GM23248 (cell line): ENCODE measurements at regions not wholly inside any gene's neighbourhood (a gene's known extent, or its start where the extent isn't known, plus 50 kb on each side); places are given as distances from the start of the nearest gene placed in this dataset.

ENCODE experiments used
- DNase-seq: peaks from one replicate; pipeline ENCODE4 v3.0.0-alpha.2; 2015
- H2AFZ ChIP-seq: fragments of 200-600 bp; sonication (generic); 2 replicates; pipeline ENCODE4 v1.6.1; 2016; ENCODE audit warnings: antibody characterized with exemption
- H3F3A ChIP-seq: fragments of 200-600 bp; sonication (generic); 2 replicates; pipeline ENCODE4 v1.6.1; 2016; ENCODE audit warnings: mild to moderate bottlenecking, antibody characterized with exemption, mixed run types; ENCODE audit not compliant: insufficient read depth
- H3K27ac ChIP-seq: fragments of 200-600 bp; sonication (generic); 2 replicates; pipeline ENCODE4 v1.5.1; 2016; ENCODE audit warnings: mild to moderate bottlenecking
- H3K27me3 ChIP-seq: fragments of 200-600 bp; sonication (generic); replicated peaks from 2 replicates; pipeline ENCODE4 v1.6.1; 2016; ENCODE audit warnings: mild to moderate bottlenecking; ENCODE audit not compliant: insufficient read depth
- H3K36me3 ChIP-seq: fragments of 200-600 bp; sonication (generic); 2 replicates; pipeline ENCODE4 v1.6.1; 2016; ENCODE audit warnings: low read depth, mild to moderate bottlenecking
- H3K4me1 ChIP-seq: fragments of 200-600 bp; sonication (generic); 2 replicates; pipeline ENCODE4 v1.6.1; 2016; ENCODE audit warnings: mild to moderate bottlenecking; ENCODE audit not compliant: insufficient read depth
- H3K4me2 ChIP-seq: fragments of 200-600 bp; sonication (generic); one replicate; pipeline ENCODE4 v1.6.1; 2016; ENCODE audit warnings: mild to moderate bottlenecking; ENCODE audit not compliant: unreplicated experiment
- H3K4me3 ChIP-seq: fragments of 200-600 bp; sonication (generic); 2 replicates; pipeline ENCODE4 v1.5.1; 2016; ENCODE audit warnings: mild to moderate bottlenecking
- H3K79me2 ChIP-seq: fragments of 200-600 bp; sonication (generic); 2 replicates; pipeline ENCODE4 v1.6.1; 2016; ENCODE audit warnings: mild to moderate bottlenecking; ENCODE audit not compliant: insufficient read depth
- H3K9ac ChIP-seq: fragments of 200-600 bp; sonication (generic); 2 replicates; pipeline ENCODE4 v1.6.1; 2016; ENCODE audit warnings: mild to moderate bottlenecking
- H3K9me2 ChIP-seq: fragments of 200-600 bp; sonication (generic); 2 replicates; pipeline ENCODE4 v1.6.1; 2016; ENCODE audit warnings: mixed run types, mild to moderate bottlenecking, moderate library complexity; ENCODE audit not compliant: insufficient read depth
- H3K9me3 ChIP-seq: fragments of 200-600 bp; sonication (generic); one replicate; pipeline ENCODE4 v1.6.1; 2017; ENCODE audit warnings: low read depth
- H4K20me1 ChIP-seq: fragments of 200-600 bp; sonication (generic); 2 replicates; pipeline ENCODE4 v1.6.0; 2016; ENCODE audit not compliant: insufficient read depth
- EZH2 ChIP-seq: fragments of 200-600 bp; sonication (generic); IDR thresholded peaks from 2 replicates; pipeline ENCODE4 v1.6.1; 2018; ENCODE audit warnings: antibody characterized with exemption, mild to moderate bottlenecking; ENCODE audit not compliant: insufficient read depth, poor library complexity, severe bottlenecking
- EZH2phosphoT487 ChIP-seq: fragments of 200-600 bp; sonication (generic); IDR thresholded peaks from 2 replicates; pipeline ENCODE4 v1.6.1; 2018; ENCODE audit warnings: antibody characterized with exemption, moderate library complexity, mild to moderate bottlenecking, low read depth; ENCODE audit not compliant: insufficient read depth
- WGBS, 2 experiments: methylation state at CpG; one replicate each; pipeline ENCODE4 v1.1.6; 2015 to 2017; ENCODE audit warnings: low lambda C conversion rate in 2 of 2, low coverage in 1 of 2; ENCODE audit errors: missing lambda C conversion rate in 2 of 2; 5-methylcytosine and 5-hydroxymethylcytosine counted together
- in situ Hi-C: fragments of 300-500 bp; cut with MboI; formaldehyde crosslinking; loops from 2 replicates; pipeline ENCODE4 v1.15.0; 2020

- H3K36me3 ChIP-seq, result no peaks in the 10 kb centered on the region
- no peaks in the 10 kb centered on the region for H3K4me1 ChIP-seq
- H4K20me1 ChIP-seq, result no peaks in the 10 kb centered on the region
- WGBS, 2 experiments, result 6 to 8% methylated on average over 4 of the region's 4 CpGs
- no peaks in the 10 kb centered on the region for H3K9me3 ChIP-seq
- no peak overlapping the region for H3K4me3 ChIP-seq
- no peak for DNase-seq
- no peaks in the 10 kb centered on the region for H3K9me2 ChIP-seq
- H3K27ac ChIP-seq, result no peak overlapping the region
- no peaks in the 10 kb centered on the region for H3F3A ChIP-seq
- in situ Hi-C loops, result no loop called here
- no peak overlapping the region for H3K9ac ChIP-seq
- no peak for TF ChIP-seq EZH2phosphoT487
- no peak for TF ChIP-seq EZH2
- H3K79me2 ChIP-seq, result no peaks in the 10 kb centered on the region
- no peak overlapping the region for H2AFZ ChIP-seq
- H3K27me3 ChIP-seq, result no peaks in the 10 kb centered on the region; the same call in 1 of the 2 replicates
- H3K4me2 ChIP-seq, result no peak overlapping the region
These were observed 150.4 kb upstream of the GAREM1 start for GRCh38 chr18:32621034-32621433.

- in situ Hi-C loops, result no loop called here
- no peaks in the 10 kb centered on the region; the same call in 1 of the 2 replicates for H3K27me3 ChIP-seq
- H3K4me1 ChIP-seq, result no peaks in the 10 kb centered on the region
- H3K4me3 ChIP-seq, result no peak overlapping the region
- DNase-seq, result no peak
- no peak overlapping the region for H2AFZ ChIP-seq
- no peaks in the 10 kb centered on the region for H3K9me3 ChIP-seq
- TF ChIP-seq EZH2 (no peak), EZH2phosphoT487 (no peak)
- no peaks in the 10 kb centered on the region for H3K9me2 ChIP-seq
- H3K36me3 ChIP-seq, result no peaks in the 10 kb centered on the region
- 27 to 35% methylated on average over 4 of the region's 4 CpGs for WGBS, 2 experiments
- H3K27ac ChIP-seq, result no peak overlapping the region
- no peaks in the 10 kb centered on the region for H4K20me1 ChIP-seq
- no peak overlapping the region for H3K4me2 ChIP-seq
- H3K9ac ChIP-seq, result no peak overlapping the region
- H3K79me2 ChIP-seq, result no peaks in the 10 kb centered on the region
- no peaks in the 10 kb centered on the region for H3F3A ChIP-seq
These were observed 147.9 kb upstream of the GAREM1 start for GRCh38 chr18:32618546-32618945.

DNA sequence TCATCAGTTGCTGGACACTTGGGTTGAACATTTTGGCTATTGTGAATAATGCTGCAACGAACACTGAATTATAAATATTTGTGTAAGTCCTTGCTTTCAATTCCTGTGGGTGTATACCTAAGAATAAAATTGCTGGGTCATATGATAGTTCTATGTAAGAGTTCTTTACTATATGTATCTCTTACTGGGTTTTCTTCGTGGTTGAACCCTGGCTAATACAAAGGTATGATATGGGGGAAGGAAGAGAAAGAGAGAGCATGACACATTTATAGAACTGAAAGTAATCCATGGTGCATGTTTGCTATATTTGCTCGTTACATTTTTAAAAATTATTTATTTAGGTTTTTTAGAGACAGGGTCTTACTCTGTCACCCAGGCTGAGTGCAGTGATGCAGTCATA, 143.1 kb upstream of the GAREM1 start:
- H3F3A ChIP-seq, result no peaks in the 10 kb centered on the region
- H2AFZ ChIP-seq, result no peak overlapping the region
- 8 to 14% methylated on average over 3 of the region's 3 CpGs for WGBS, 2 experiments
- no peaks in the 10 kb centered on the region for H3K9me2 ChIP-seq
- no peaks in the 10 kb centered on the region for H3K79me2 ChIP-seq
- in situ Hi-C loops, result no loop called here
- no peak overlapping the region for H3K9ac ChIP-seq
- no peaks in the 10 kb centered on the region for H3K9me3 ChIP-seq
- no peaks in the 10 kb centered on the region for H3K4me1 ChIP-seq
- TF ChIP-seq EZH2phosphoT487 (no peak), EZH2 (no peak)
- H4K20me1 ChIP-seq, result no peaks in the 10 kb centered on the region
- H3K36me3 ChIP-seq, result no peaks in the 10 kb centered on the region
- no peak overlapping the region for H3K4me3 ChIP-seq
- no peaks in the 10 kb centered on the region; the same call in 1 of the 2 replicates for H3K27me3 ChIP-seq
- no peak for DNase-seq
- H3K27ac ChIP-seq, result no peak overlapping the region
- no peak overlapping the region for H3K4me2 ChIP-seq

- Histone ChIP-seq H4K20me1 (no peaks in the 10 kb centered on the region), H3K9ac (no peak overlapping the region), H3F3A (no peaks in the 10 kb centered on the region), H3K27me3 (no peaks in the 10 kb centered on the region; the same call in 1 of the 2 replicates), H3K4me2 (no peak overlapping the region), H3K4me3 (no peak overlapping the region), H3K79me2 (no peaks in the 10 kb centered on the region), H3K9me2 (no peaks in the 10 kb centered on the region), H2AFZ (no peak overlapping the region), H3K36me3 (no peaks in the 10 kb centered on the region), H3K9me3 (no peaks in the 10 kb centered on the region), H3K27ac (no peak overlapping the region), H3K4me1 (no peaks in the 10 kb centered on the region)
- DNase-seq, result no peak
- 33 to 35% methylated on average over 3 of the region's 3 CpGs for WGBS, 2 experiments
- in situ Hi-C loops, result no loop called here
- TF ChIP-seq EZH2 (no peak), EZH2phosphoT487 (no peak)
These were observed 142.0 kb upstream of the GAREM1 start for GRCh38 chr18:32612651-32613050.

- no peak overlapping the region for H3K27ac ChIP-seq
- H3F3A ChIP-seq, result no peaks in the 10 kb centered on the region
- no peak overlapping the region for H3K4me2 ChIP-seq
- in situ Hi-C loops, result no loop called here
- H3K27me3 ChIP-seq, result no peaks in the 10 kb centered on the region
- TF ChIP-seq EZH2 (no peak), EZH2phosphoT487 (no peak)
- no peaks in the 10 kb centered on the region for H3K9me2 ChIP-seq
- DNase-seq, result no peak
- H3K9me3 ChIP-seq, result no peaks in the 10 kb centered on the region
- H3K36me3 ChIP-seq, result no peaks in the 10 kb centered on the region
- no peak overlapping the region for H3K9ac ChIP-seq
- no peaks in the 10 kb centered on the region for H3K79me2 ChIP-seq
- H3K4me1 ChIP-seq, result no peaks in the 10 kb centered on the region
- H2AFZ ChIP-seq, result no peak overlapping the region
- 5 to 10% methylated on average over 1 of the region's 1 CpG for whole genome bisulfite sequencing, 2 experiments
- H4K20me1 ChIP-seq, result no peaks in the 10 kb centered on the region
- no peak overlapping the region for H3K4me3 ChIP-seq
These were observed 139.5 kb upstream of the GAREM1 start for GRCh38 chr18:32610176-32610575.
